BLaER1 (cell line): ENCODE measurements at regions not wholly inside any gene's neighbourhood (a gene's known extent, or its start where the extent isn't known, plus 50 kb on each side); places are given as distances from the start of the nearest gene placed in this dataset.
"Not testable (repeated sequence)": the region's sequence is repeated elsewhere in the genome, so short reads cannot be mapped to it uniquely, and the experiment has no call there.

ENCODE experiments used
- H3K27ac ChIP-seq: shearing (Covaris generic); formaldehyde crosslinking; 2 replicates; pipeline ENCODE4 v1.8.1; 2022
- H3K27me3 ChIP-seq: shearing (Covaris generic); formaldehyde crosslinking; 2 replicates; pipeline ENCODE4 v1.8.1; 2022
- H3K36me3 ChIP-seq: shearing (Covaris generic); formaldehyde crosslinking; 2 replicates; pipeline ENCODE4 v1.8.1; 2022
- H3K4me1 ChIP-seq: shearing (Covaris generic); formaldehyde crosslinking; 2 replicates; pipeline ENCODE4 v1.8.1; 2022
- H3K4me2 ChIP-seq: shearing (Covaris generic); formaldehyde crosslinking; 2 replicates; pipeline ENCODE4 v1.8.1; 2022
- H3K4me3 ChIP-seq: shearing (Covaris generic); formaldehyde crosslinking; 2 replicates; pipeline ENCODE4 v1.8.1; 2022
- H3K9ac ChIP-seq: shearing (Covaris generic); formaldehyde crosslinking; 2 replicates; pipeline ENCODE4 v1.8.1; 2022
- H3K9me3 ChIP-seq: shearing (Covaris generic); formaldehyde crosslinking; 2 replicates; pipeline ENCODE4 v1.8.1; 2022
- H4K20me1 ChIP-seq: shearing (Covaris generic); formaldehyde crosslinking; 2 replicates; pipeline ENCODE4 v1.8.1; 2022
- Cebpa-rat ChIP-seq: shearing (Covaris generic); IDR thresholded peaks from 2 replicates; pipeline ENCODE4 v1.8.1; 2022

DNA sequence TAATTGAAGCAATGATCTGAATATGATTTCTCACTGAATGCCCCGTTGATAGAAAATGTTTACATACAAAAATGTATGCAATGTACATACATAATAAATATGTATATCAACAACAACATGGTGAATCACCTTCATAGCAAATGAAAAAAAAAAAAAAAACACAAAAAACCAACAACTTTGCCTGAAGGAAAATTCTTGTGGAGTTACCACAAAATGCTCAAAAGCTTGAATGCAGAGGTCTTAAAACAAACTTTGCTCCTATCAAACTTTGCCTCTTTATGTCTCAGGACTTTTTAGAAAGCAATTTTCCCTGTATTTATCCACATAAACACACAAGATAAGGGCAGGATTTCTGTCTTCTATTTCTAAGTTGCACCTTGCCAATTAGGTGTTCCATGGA lies 92.9 kb upstream of the SIX2 start:
- H4K20me1 ChIP-seq = no peaks in the 10 kb centered on the region
- no peak overlapping the region for H3K4me2 ChIP-seq
- no peak for TF ChIP-seq Cebpa-rat
- H3K9ac ChIP-seq = no peak overlapping the region
- H3K36me3 ChIP-seq = no peaks in the 10 kb centered on the region
- no peak overlapping the region for H3K27ac ChIP-seq
- H3K27me3 ChIP-seq = no peaks in the 10 kb centered on the region
- peaks cover 6% of the 10 kb centered on the region; the same call in 1 of the 2 replicates for H3K9me3 ChIP-seq
- H3K4me1 ChIP-seq = no peaks in the 10 kb centered on the region
- no peak overlapping the region for H3K4me3 ChIP-seq

DNA sequence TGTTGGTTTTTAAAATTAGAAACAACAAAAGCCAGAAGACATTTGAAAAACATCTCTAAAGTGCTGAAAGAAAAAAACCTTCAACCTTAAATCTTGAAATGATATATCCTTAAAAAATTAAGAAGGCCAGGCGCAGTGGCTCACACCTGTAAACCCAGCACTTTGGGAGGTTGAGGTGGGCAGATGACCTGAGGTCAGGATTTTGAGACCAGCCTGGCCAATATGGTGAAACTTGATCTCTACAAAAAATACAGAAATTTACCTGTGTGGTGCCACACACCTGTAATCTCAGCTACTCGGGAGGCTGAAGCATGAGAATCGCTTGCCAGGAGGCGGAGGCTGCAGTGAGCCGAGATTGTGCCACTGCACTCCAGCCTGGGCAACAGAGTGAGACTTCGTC lies 87.7 kb upstream of the SIX2 start:
- H3K4me2 ChIP-seq = no peak overlapping the region
- H3K27me3 ChIP-seq = no peaks in the 10 kb centered on the region
- H3K36me3 ChIP-seq = no peaks in the 10 kb centered on the region
- no peak overlapping the region for H3K4me3 ChIP-seq
- no peak overlapping the region for H3K9ac ChIP-seq
- TF ChIP-seq Cebpa-rat = no peak
- no peaks in the 10 kb centered on the region for H4K20me1 ChIP-seq
- H3K4me1 ChIP-seq = peaks cover 5% of the 10 kb centered on the region; the same call in 1 of the 2 replicates
- peaks cover 6% of the 10 kb centered on the region; the same call in 1 of the 2 replicates for H3K9me3 ChIP-seq
- no peak overlapping the region for H3K27ac ChIP-seq

DNA sequence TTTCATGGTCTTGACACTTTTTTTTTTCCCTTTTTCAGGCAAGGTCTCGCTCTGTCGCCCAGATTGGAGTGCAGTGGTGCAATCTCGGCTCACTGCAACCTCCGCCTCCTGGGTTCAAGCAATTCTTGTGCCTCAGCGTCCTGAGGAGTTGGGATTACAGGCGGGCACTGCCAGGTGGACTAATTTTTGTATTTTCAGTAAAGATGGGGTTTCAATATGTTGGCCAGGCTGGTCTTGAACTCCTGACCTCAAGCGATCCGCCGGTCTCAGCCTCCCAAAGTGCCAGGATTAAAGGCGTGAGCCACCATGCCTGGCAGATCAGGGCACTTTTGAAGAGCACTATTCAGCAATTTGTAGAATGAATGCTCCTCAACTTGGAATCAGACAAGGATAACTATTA lies 86.8 kb upstream of the SIX2 start:
- not testable (repeated sequence) for H3K4me2 ChIP-seq, H3K4me3 ChIP-seq, H3K27ac ChIP-seq, H3K27me3 ChIP-seq, H3K4me1 ChIP-seq, H3K9me3 ChIP-seq, H3K36me3 ChIP-seq, H3K9ac ChIP-seq, H4K20me1 ChIP-seq

DNA sequence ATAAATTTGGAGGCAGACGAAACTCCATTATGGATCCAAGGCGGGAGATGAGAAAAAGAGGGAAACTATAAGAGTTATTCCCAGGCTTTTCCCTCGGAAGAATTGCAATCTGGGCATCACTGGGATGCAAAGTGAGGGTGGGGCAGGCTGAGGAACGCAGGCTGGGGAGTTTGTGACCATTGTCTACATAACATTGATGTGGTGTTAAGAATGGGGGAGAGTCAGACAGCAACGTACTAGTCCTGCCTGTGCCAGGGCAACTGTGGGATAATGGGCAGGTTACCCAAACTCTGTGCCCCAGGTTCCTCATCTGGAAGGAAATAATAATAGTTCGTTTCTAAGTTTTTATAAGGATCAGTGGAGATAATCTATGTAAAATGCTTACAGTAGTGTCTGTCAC lies 84.4 kb upstream of the SIX2 start:
- H3K27ac ChIP-seq = no peak overlapping the region
- peaks cover 9% of the 10 kb centered on the region; the same call in 1 of the 2 replicates for H3K4me1 ChIP-seq
- no peaks in the 10 kb centered on the region for H4K20me1 ChIP-seq
- H3K27me3 ChIP-seq = no peaks in the 10 kb centered on the region
- H3K36me3 ChIP-seq = no peaks in the 10 kb centered on the region
- H3K4me3 ChIP-seq = no peak overlapping the region
- no peak overlapping the region for H3K9ac ChIP-seq
- no peak for TF ChIP-seq Cebpa-rat
- H3K4me2 ChIP-seq = no peak overlapping the region
- H3K9me3 ChIP-seq = no peaks in the 10 kb centered on the region

DNA sequence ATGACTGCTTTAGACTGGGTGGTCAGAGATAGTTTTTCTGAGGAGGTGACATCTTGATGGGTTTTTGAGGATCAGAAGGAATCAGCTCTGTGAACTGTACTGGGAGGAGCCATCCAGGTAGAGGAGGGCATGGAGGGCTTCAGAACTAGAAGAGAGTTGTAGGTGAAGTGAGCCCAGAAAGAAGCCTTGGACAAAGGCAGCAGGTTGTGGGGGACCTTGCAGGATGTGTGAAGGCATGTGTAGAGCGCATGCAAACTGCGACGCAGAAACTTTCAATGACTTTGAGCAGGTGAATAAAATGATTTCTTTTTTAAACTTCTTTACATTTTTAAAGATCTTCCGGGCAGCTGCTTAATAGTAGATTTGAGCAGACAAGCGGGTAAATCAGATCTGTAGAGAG lies 83.9 kb upstream of the SIX2 start:
- no peak for TF ChIP-seq Cebpa-rat
- Histone ChIP-seq H3K4me2 (no peak overlapping the region), H3K27me3 (no peaks in the 10 kb centered on the region), H4K20me1 (no peaks in the 10 kb centered on the region), H3K4me1 (peaks cover 9% of the 10 kb centered on the region; the same call in 1 of the 2 replicates), H3K9ac (no peak overlapping the region), H3K36me3 (no peaks in the 10 kb centered on the region), H3K4me3 (no peak overlapping the region), H3K27ac (no peak overlapping the region), H3K9me3 (no peaks in the 10 kb centered on the region)

DNA sequence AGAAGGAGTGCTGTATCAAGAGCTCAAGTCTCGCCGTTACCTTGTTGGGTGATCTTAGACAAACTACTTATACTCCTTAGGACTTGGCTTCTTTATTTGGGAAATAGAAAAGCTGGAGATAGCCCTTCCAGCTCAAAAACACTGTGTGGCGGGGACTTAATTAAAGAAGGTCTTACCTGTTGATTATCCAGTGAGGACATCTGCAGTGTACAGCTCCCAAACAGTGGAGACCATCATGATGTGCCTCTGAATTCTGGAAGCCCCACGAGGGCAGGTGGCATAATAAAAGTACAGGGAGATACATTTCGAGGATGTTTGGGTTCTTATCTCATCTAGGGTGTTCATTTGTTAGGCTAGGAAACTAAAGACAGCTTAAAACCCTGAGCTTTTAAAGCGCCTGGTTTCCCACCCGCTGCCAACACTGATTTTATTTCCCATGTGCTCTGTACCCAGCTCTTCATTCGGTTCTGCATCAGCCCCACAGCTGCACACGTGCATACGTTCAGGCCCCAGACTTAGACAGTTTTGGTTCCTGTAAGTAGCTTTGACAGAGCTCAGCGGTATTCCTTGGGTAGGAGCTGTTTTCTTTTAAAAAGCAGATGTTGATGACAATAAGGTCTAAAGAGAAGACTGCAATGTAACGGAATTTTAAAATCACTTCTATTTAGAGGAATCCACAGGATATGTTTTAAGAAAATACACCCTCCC lies 80.5 kb upstream of the SIX2 start:
- no peak overlapping the region for H3K27ac ChIP-seq
- H3K4me1 ChIP-seq = peaks cover 14% of the 10 kb centered on the region; the same call in 1 of the 2 replicates
- no peaks in the 10 kb centered on the region for H3K27me3 ChIP-seq
- H3K36me3 ChIP-seq = no peaks in the 10 kb centered on the region
- H3K9ac ChIP-seq = no peak overlapping the region
- H4K20me1 ChIP-seq = no peaks in the 10 kb centered on the region
- H3K4me3 ChIP-seq = no peak overlapping the region
- H3K4me2 ChIP-seq = no peak overlapping the region; the same call in 1 of the 2 replicates
- H3K9me3 ChIP-seq = no peaks in the 10 kb centered on the region
- TF ChIP-seq Cebpa-rat = no peak

DNA sequence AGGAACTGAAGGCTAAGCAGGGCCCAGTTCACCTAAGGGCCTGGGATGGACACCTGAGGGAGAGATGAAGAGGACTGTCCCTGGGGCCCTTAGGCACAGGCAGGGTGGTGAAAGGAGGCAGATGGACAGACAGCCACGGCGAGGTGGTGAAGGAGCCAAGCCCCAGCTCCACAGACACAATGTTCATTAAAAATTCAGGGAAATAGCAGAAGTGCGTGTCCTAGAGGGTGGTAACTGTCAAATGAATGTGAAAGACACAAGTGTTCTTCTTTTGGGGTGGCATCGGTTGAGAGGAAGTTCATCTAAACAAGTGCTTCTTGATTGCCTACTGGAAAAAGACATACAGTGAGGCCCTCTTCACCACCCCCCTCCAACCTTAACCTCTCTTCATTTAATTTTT lies 76.2 kb upstream of the SIX2 start:
- H3K9me3 ChIP-seq = no peaks in the 10 kb centered on the region
- no peak overlapping the region for H3K27ac ChIP-seq
- no peak overlapping the region for H3K9ac ChIP-seq
- no peaks in the 10 kb centered on the region for H4K20me1 ChIP-seq
- H3K36me3 ChIP-seq = no peaks in the 10 kb centered on the region
- TF ChIP-seq Cebpa-rat = no peak
- H3K4me3 ChIP-seq = no peak overlapping the region
- H3K27me3 ChIP-seq = no peaks in the 10 kb centered on the region
- no peak overlapping the region; the same call in 1 of the 2 replicates for H3K4me2 ChIP-seq
- H3K4me1 ChIP-seq = peaks cover 22% of the 10 kb centered on the region

DNA sequence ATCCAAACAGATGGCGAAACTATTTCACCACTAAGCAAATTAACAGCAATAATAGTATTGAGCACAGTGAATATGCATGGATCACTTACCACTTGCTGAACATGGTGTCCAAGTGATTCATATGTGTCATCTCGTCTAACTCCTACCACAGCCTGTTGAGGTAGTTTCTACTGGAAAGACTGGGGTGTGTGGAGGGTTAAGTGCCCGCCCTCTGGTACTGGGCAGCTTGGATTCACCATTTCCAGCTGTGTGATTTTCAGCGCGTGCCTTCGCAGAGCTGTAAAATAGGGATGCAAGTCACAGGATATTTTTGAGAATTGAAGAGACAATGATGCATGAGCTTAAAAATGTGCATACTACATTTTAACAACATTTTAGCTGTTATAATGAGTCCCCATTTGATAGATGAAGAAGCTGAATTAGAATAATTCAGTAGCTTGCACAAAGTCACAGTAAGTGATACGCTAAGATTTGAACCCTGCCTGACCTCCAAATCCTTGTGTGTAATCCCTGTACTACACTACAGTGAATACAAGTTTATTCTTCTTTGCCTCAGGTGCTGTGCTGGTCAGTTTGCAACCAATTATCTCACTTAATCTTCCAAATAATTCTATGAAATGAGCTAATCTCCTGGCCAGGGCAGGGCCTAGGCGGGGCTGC lies 75.2 kb upstream of the SIX2 start:
- no peak overlapping the region for H3K4me2 ChIP-seq
- TF ChIP-seq Cebpa-rat = no peak
- peaks cover 20% of the 10 kb centered on the region for H3K4me1 ChIP-seq

DNA sequence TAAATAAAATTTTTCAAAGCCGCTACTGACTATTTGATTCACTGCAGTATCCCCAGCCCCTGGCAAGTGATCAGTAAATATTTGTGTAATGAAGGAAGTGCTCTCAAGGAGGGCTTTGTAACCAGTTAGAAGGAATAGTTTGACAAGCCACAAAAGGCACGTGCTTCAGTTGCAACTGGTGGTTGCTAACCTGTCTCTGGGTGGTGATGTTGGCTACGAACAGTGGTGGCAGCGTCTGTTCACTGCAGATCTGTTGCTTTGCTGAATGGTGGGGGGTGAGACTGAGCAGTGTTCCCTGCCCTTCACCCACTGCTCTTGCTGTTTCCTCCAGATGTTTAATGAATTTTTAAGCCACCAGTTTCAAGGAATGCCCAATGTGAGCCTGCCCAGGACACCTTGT lies 73.9 kb upstream of the SIX2 start:
- no peaks in the 10 kb centered on the region for H3K27me3 ChIP-seq
- H3K9ac ChIP-seq = no peak overlapping the region
- H3K4me3 ChIP-seq = no peak overlapping the region
- 0 out of 2 replicates have a peak overlapping the region, but pooled peaks have one; percentile 30 for H3K27ac ChIP-seq
- H4K20me1 ChIP-seq = no peaks in the 10 kb centered on the region
- no peak for TF ChIP-seq Cebpa-rat
- H3K36me3 ChIP-seq = no peaks in the 10 kb centered on the region
- H3K9me3 ChIP-seq = no peaks in the 10 kb centered on the region
- peak overlapping the region; percentile 27; the same call in 1 of the 2 replicates for H3K4me2 ChIP-seq
- H3K4me1 ChIP-seq = peaks cover 18% of the 10 kb centered on the region

More for the DNA sequence above, 75.2 kb upstream of the SIX2 start:
- no peaks in the 10 kb centered on the region for H4K20me1 ChIP-seq
- no peak overlapping the region for H3K27ac ChIP-seq
- H3K27me3 ChIP-seq = no peaks in the 10 kb centered on the region
- H3K9me3 ChIP-seq = no peaks in the 10 kb centered on the region
- no peaks in the 10 kb centered on the region for H3K36me3 ChIP-seq
- no peak overlapping the region for H3K4me3 ChIP-seq
- no peak overlapping the region for H3K9ac ChIP-seq

DNA sequence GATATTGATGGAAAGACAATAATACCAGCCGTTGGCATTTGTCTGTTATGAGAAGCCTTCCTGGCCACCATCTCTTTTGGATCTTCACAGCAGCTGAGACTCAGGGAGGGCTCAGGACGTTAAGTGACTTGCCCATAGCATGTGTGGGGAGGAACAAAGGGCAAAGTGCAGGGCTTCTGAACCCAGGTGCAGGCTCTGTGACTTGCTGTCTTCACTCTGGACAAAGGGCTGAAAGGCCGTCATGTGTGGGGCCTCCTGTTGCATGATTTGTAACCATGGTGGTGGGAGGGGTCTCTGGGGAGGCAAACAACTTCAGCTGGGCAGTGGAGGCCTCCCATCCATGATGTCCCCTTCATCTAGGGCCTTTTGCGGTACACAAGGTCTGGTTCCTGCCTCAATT lies 65.5 kb upstream of the SIX2 start:
- Histone ChIP-seq H3K9me3 (no peaks in the 10 kb centered on the region; the same call in 1 of the 2 replicates), H3K27me3 (no peaks in the 10 kb centered on the region), H3K4me3 (no peak overlapping the region), H3K4me1 (no peaks in the 10 kb centered on the region), H3K9ac (no peak overlapping the region), H3K27ac (no peak overlapping the region), H3K4me2 (no peak overlapping the region), H4K20me1 (no peaks in the 10 kb centered on the region), H3K36me3 (no peaks in the 10 kb centered on the region)
- TF ChIP-seq Cebpa-rat = no peak
